KOPT-K1 (cell line): ENCODE measurements at regions not wholly inside any gene's neighbourhood (a gene's known extent, or its start where the extent isn't known, plus 50 kb on each side); places are given as distances from the start of the nearest gene placed in this dataset.
A peak's percentile ranks its signal among the peaks of the same experiment; 100 is the strongest.

ENCODE experiments used
- H3K27ac ChIP-seq: fragments of 200-600 bp; sonication (generic); 2 replicates; pipeline ENCODE4 v1.5.1; 2016; ENCODE audit warnings: antibody characterized with exemption, mild to moderate bottlenecking, low read depth, low read length; ENCODE audit not compliant: poor library complexity, severe bottlenecking
- H3K36me3 ChIP-seq: fragments of 200-600 bp; sonication (generic); 2 replicates; pipeline ENCODE4 v1.5.1; 2017; ENCODE audit warnings: antibody characterized with exemption, mild to moderate bottlenecking, low read length, moderate library complexity; ENCODE audit not compliant: insufficient read depth
- H3K9me3 ChIP-seq: fragments of 200-600 bp; sonication (generic); 2 replicates; pipeline ENCODE4 v1.5.1; 2017; ENCODE audit warnings: antibody characterized with exemption, low read length, mild to moderate bottlenecking; ENCODE audit not compliant: insufficient read depth, poor library complexity, severe bottlenecking

GRCh38 chr21:24375201-24375600 lies 1232.1 kb downstream of the MRPL39 start:
- Histone ChIP-seq H3K27ac (no peak overlapping the region), H3K36me3 (no peaks in the 10 kb centered on the region)

GRCh38 chr21:24372506-24372905 lies 1234.8 kb downstream of the MRPL39 start:
- Histone ChIP-seq H3K27ac (no peak overlapping the region), H3K36me3 (no peaks in the 10 kb centered on the region), H3K9me3 (no peaks in the 10 kb centered on the region)

More at GRCh38 chr21:24375201-24375600, 1232.1 kb downstream of the MRPL39 start:
- no peaks in the 10 kb centered on the region for H3K9me3 ChIP-seq

GRCh38 chr21:24369746-24370145 lies 1237.5 kb downstream of the MRPL39 start:
- Histone ChIP-seq H3K27ac (no peak overlapping the region), H3K9me3 (no peaks in the 10 kb centered on the region), H3K36me3 (no peaks in the 10 kb centered on the region)

GRCh38 chr21:24369278-24369677 lies 1238.0 kb downstream of the MRPL39 start:
- Histone ChIP-seq H3K36me3 (no peaks in the 10 kb centered on the region), H3K27ac (no peak overlapping the region), H3K9me3 (no peaks in the 10 kb centered on the region)

- no peak overlapping the region for H3K27ac ChIP-seq
- no peaks in the 10 kb centered on the region for H3K9me3 ChIP-seq
- H3K36me3 ChIP-seq = no peaks in the 10 kb centered on the region
Measured at GRCh38 chr21:24367936-24368335, 1239.3 kb downstream of the MRPL39 start.

- Histone ChIP-seq H3K36me3 (no peaks in the 10 kb centered on the region), H3K9me3 (no peaks in the 10 kb centered on the region), H3K27ac (no peak overlapping the region)
Measured at GRCh38 chr21:24353492-24353891, 1253.8 kb downstream of the MRPL39 start.

- H3K9me3 ChIP-seq = no peaks in the 10 kb centered on the region
- H3K36me3 ChIP-seq = no peaks in the 10 kb centered on the region
- H3K27ac ChIP-seq = no peak overlapping the region
Measured at GRCh38 chr21:24339406-24339805, 1267.9 kb downstream of the MRPL39 start.

GRCh38 chr21:24336491-24336890 lies 1270.8 kb downstream of the MRPL39 start:
- Histone ChIP-seq H3K36me3 (no peaks in the 10 kb centered on the region), H3K27ac (no peak overlapping the region), H3K9me3 (no peaks in the 10 kb centered on the region)

GRCh38 chr21:24323536-24323935 lies 1283.7 kb downstream of the MRPL39 start:
- H3K27ac ChIP-seq = no peak overlapping the region
- no peaks in the 10 kb centered on the region for H3K36me3 ChIP-seq
- no peaks in the 10 kb centered on the region for H3K9me3 ChIP-seq

- H3K36me3 ChIP-seq = no peaks in the 10 kb centered on the region
- no peak overlapping the region for H3K27ac ChIP-seq
- no peaks in the 10 kb centered on the region for H3K9me3 ChIP-seq
Measured at GRCh38 chr21:24316277-24316922, 1290.9 kb downstream of the MRPL39 start.

GRCh38 chr21:24310788-24311187 lies 1296.5 kb downstream of the MRPL39 start:
- no peaks in the 10 kb centered on the region for H3K9me3 ChIP-seq
- no peaks in the 10 kb centered on the region for H3K36me3 ChIP-seq
- no peak overlapping the region for H3K27ac ChIP-seq

GRCh38 chr21:24308183-24308582 lies 1299.1 kb downstream of the MRPL39 start:
- Histone ChIP-seq H3K36me3 (no peaks in the 10 kb centered on the region), H3K9me3 (no peaks in the 10 kb centered on the region)

GRCh38 chr21:24302400-24302799 lies 1304.9 kb downstream of the MRPL39 start:
- H3K27ac ChIP-seq = no peak overlapping the region
- no peaks in the 10 kb centered on the region for H3K9me3 ChIP-seq

More at GRCh38 chr21:24308183-24308582, 1299.1 kb downstream of the MRPL39 start:
- no peak overlapping the region for H3K27ac ChIP-seq

GRCh38 chr21:24298040-24298439 lies 1309.2 kb downstream of the MRPL39 start:
- H3K36me3 ChIP-seq = no peaks in the 10 kb centered on the region
- no peak overlapping the region for H3K27ac ChIP-seq
- H3K9me3 ChIP-seq = no peaks in the 10 kb centered on the region

More at GRCh38 chr21:24302400-24302799, 1304.9 kb downstream of the MRPL39 start:
- H3K36me3 ChIP-seq = no peaks in the 10 kb centered on the region

- H3K36me3 ChIP-seq = no peaks in the 10 kb centered on the region
- no peaks in the 10 kb centered on the region for H3K9me3 ChIP-seq
- no peak overlapping the region for H3K27ac ChIP-seq
Measured at GRCh38 chr21:24294171-24294570, 1313.1 kb downstream of the MRPL39 start.

- H3K9me3 ChIP-seq = no peaks in the 10 kb centered on the region
- H3K27ac ChIP-seq = peak overlapping the region; percentile 30
- H3K36me3 ChIP-seq = no peaks in the 10 kb centered on the region
Measured at GRCh38 chr21:24290151-24290833, 1317.0 kb downstream of the MRPL39 start.
